CMK (cell line): ENCODE measurements at regions not wholly inside any gene's neighbourhood (a gene's known extent, or its start where the extent isn't known, plus 50 kb on each side); places are given as distances from the start of the nearest gene placed in this dataset.
"Not testable (repeated sequence)": the region's sequence is repeated elsewhere in the genome, so short reads cannot be mapped to it uniquely, and the experiment has no call there.

Source experiments
- DNase-seq: peaks from one replicate; pipeline ENCODE4 v3.0.0-alpha.2; 2010; ENCODE audit warnings: low read depth

DNA sequence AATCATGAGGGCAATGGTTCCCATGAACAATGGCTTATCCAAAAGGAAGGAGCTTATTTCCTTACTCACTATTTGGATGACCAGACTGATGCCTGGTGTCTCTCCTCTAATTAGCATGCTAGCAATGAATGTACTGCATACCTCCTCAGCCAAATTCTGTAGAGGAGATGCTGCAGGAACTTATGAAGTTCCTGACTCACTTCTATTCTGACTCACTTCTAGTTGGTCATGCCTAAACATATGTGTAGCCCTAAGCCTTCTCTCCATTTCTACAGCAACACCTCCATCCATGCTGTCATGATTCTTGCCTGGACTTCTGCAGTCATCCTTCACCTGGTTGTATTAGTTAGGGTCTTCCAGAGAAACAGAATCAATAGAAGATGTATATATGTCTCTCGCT is 59.9 kb upstream of the MRPS9 start:
- DNase-seq: no peak

DNA sequence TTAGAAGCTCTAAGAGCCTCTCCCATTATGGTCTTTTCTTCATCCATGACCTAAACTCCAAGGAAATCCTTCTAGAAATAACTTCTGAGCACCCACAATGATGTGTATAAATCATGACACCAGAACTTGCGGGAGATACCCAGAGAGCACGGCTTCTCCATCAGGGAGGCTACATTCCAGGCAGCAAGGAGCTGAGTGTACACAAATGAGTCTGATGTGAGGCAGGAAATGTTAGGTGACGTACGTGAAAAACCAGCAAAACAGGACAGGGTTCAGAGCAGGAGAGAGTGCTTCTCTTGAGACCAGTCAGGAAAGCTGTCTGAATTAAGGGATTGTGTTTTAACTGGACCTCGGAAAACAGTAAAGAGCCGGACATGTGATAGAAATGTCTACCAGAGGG is 58.1 kb upstream of the MRPS9 start:
- not testable (repeated sequence) for DNase-seq

DNA sequence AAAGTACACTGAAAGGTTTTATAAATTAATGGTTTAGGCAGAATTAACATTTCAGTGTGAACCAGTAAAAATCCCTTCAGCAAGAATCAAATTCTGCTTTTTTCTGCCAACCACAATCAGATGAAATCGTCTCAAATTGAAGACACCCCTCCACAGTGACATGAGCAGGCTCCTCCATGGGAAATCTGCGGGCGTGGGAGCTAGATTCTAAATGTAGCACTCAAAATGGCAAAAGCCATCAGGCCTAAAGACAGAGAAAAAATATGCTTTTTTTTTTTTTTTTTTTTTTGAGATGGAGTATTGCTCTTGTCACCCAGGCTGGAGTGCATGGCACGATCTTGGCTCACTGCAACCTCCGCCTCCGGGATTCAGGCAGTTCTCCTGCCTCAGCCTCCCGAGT is 55.8 kb upstream of the MRPS9 start:
- no peak for DNase-seq
